ENCODE measurements at regions not wholly inside any gene's neighbourhood (a gene's known extent, or its start where the extent isn't known, plus 50 kb on each side); places are given as distances from the start of the nearest gene placed in this dataset.
"Not testable (repeated sequence)": the region's sequence is repeated elsewhere in the genome, so short reads cannot be mapped to it uniquely, and the experiment has no call there.

DNA sequence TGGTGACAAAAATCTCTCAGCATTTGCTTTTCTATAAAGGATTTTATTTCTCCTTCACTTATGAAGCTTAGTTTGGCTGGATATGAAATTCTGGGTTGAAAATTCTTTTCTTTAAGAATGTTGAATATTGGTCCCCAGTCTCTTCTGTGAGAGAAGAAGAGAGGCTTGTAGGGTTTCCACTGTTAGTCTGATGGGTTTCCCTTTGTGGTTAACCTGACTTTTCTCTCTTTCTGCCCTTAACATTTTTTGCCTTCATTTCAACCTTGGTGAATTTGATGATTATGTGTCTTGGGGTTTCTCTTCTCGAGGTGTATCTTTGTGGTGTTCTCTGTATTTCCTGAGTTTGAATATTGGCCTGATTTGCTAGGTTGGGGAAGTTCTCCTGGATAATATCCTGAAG, 116.9 kb upstream of the ZEB2 start:
- DNase-seq, result not testable (repeated sequence)

DNA sequence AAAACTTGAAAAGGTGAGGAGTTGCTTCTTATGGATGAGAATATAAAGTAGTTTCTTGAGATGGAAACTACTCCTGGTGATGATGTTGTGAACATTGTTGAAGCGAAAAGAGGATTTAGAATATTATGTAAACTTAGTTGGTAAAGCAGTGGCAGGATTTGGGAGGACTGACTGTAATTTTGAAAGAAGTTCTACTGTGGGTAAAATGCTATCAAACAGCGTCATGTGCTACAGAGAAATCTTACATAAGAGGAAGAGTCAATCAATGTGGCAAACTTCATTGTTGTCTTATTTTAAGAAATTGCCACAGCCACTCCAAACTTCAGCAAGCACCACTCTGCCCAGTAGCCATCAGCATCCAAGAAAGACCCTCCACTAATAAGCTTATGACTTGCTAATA, 112.9 kb upstream of the ZEB2 start:
- DNase-seq, result no peak

DNA sequence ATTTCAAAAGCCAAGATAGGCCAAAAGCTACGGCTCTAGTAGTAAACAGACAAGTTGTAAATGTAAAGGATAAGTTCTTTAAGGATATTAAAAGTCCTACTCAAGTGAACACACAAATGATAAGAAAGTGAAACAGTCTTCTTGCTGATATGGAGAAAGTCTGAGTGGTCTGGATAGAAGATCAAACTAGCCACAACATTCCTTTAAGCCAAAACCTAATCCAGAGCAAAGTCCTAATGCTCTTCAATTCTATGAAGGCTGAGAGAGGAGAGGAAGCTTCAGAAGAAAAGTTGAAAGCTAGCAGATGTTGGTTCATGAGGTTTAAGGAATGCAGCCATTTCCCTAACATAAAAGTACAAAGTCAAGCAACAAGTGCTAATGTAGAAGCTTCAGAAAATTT, 111.7 kb upstream of the ZEB2 start:
- DNase-seq, result no peak

DNA sequence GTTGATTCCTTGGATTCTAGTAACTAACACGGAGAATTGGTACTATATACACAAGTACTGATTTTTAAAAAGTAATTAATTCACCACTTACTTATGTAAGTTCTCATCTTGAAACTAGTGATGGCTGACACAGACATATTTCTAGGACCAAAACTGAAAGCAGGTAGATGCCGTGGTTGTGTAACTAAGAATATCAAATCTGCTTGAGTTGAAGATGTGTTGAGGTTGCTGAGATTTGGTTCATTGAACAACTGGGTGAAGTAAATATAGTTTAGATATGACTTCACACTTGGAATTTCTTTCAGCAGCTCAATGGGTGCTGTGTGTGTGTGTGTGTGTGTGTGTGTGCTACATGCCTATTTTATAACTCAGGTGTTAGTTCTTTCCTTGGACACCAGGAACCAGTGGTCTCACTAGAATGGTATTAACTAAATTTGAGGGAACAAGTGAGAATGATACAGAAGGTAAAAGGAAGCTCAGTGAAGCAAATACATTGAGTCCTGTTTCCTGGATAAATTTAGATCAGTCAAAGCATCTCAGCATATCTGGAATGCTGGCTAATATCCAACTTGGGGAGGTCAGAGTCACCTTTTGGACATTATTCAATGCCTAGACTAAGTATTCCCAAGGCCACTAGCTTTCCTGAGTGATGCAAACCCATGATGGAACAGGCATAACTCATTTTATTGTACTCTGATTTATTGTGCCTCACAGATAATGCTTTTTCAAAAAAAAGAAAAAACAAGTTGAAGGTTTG, 110.7 kb upstream of the ZEB2 start:
- peak; percentile 18 for DNase-seq

DNA sequence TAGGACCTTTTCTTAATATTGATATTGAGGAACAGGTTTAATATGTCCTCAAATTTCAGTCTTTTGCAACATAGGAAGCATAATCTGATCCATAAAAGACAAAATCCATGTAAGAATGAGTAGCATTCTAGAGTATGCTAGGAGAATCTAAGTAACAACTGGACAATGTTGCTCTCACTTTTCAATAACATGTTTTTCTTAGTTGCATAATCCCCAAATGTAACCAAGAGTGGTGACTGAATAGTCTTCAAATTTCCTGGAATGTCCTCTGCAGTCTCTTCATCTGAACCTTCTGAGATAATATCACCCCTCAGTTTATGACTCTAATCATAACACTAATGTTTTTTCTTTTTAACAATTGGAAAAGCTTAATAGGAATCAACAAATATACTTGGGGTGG, 110.0 kb upstream of the ZEB2 start:
- no peak for DNase-seq

DNA sequence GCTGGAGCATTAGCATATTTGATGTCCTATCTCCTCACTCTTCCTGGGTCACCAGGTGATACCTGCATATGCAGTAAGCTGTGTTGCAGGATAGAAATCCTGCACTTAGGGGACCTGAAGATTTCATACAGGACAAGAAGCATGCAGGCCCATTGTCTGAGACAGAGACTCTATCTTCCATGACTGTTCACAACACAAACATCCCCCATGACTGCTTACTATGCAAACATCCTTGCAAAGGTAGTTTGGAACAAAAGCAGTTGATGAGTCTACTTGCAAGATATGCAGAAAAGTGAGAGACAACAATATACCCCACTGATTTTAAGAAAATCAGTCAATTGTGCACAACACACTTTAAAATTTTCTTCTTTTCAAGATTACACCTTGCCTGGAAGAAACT, 108.6 kb upstream of the ZEB2 start:
- no peak for DNase-seq

DNA sequence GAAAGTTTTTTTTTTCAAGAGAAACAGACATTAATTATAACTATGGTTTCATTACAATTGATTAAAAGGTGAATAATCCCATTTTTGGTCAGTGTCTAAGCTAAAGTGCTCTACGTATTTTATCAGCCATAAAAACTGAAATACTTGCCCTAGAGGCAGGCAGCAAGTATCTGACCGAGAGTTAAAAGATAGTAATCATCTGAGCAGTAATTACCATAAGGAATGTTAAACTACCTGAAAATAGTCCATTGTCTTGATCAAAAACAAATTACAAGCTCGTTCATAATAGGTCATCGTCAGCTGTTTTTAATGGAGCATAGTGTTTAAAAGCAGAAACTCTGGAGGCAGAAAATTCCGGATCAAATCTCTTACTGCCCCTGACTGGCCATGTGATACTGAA, 105.7 kb upstream of the ZEB2 start:
- DNase-seq, result no peak

DNA sequence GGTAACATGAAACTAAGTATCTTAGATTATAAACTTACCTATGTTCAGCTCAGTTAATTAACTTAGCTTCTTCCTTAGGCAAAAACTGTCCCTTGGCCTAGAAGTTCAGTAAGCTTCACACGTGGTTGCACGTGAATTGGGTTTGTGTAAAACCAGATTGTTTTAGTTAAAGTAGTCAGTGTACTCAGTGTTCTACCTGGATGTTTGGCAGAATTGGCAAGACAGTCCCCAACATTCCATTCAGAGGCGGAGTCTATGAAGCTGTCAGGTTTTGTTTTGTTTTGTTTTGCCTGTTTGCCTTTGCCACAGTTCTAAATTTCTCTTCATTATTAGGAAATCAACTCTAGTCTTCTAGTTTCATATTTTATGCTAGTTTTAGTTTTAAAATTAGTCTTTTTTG, 105.3 kb upstream of the ZEB2 start:
- no peak for DNase-seq

DNA sequence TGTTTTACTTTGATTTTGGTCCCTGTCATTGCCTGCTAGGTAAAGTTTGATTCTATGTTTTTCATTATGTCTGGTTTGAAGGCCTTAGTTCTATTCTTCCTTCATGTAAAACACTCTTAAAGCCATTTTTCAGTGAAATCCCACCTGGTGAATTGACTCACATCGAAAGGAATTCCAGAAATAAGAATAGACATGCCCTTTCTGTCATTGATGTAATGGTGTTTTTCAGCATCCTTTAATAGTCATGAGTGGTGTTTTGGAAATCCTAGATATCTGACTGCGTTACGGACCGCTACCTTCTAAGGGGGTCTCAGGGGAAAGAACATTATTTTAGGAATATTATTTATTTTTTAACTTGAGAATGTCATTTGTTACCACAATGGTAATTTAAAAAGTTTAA, 104.5 kb upstream of the ZEB2 start:
- DNase-seq, result no peak

DNA sequence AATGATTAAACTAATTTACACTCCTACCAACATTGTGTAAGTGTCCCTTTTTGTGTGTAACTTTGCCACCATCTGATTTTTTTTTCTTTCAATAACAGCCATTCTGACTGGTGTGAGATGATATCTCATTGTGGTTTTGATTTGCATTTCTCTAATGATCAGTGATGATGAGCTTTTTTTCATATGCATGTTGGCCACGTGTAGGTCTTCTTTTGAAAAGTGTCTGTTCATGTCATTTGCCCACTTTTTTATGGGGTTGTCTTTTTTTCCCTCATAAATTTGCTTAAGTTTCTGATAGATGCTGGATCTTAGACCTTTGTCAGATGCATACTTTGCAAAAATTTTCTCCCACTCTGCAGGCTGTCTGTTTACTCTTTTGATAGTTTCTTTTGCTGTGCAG, 102.5 kb upstream of the ZEB2 start:
- DNase-seq, result not testable (repeated sequence)

DNA sequence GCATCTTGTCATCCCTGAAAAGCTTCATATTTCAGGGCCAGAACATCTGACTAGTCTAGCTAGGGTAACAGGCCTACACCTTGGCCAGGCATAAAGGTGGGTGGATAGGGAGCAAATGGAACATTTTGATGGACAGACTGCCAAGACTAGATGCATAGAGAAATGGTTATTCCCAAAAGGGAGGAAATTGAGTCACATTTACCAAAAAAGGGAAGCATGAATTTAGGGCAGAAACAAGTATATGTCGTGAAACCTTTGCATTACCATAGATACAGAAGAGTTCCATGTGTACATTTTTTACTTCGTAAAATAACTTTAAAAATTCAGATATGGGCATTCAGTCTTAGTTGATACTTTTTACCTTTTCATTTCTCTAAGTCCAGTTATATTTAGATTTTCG, 101.3 kb upstream of the ZEB2 start:
- no peak for DNase-seq

DNA sequence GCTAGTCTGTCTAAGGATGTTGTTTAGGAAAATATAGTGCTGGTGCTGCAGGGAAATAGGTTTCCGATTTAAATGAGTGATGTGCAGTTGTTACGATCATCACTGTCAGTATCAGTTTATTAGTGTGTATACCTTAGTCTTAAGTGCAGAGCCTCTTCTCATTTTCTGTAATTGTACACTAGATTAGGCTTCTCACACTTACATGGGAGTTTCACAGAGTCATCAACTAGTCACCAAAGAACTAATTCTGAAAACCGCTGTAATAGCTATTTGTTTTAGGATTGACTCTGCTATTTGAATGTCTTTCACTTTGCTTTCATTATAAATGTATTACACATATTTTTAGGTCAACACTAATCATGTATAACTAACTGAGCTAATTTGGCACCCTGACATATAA, 99.8 kb upstream of the ZEB2 start:
- DNase-seq, result no peak

DNA sequence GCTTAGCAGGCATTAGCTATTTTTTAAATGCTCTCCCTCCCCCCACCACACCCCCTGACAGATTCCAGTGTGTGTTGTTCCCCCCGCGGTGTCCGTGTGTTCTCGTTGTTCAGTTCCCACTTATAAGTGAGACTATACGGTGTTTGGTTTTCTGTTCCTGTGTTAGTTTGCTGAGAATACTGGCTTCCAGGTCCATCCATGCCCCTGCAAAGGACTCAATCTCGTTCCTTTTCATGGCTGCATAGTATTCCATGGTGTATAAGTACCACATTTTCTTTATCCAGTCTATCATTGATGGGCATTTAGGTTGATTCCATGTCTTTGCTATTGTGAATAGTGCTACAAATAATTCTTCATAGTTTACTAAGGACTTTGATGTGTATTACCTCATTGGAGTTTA, 97.3 kb upstream of the ZEB2 start:
- DNase-seq, result not testable (repeated sequence)

DNA sequence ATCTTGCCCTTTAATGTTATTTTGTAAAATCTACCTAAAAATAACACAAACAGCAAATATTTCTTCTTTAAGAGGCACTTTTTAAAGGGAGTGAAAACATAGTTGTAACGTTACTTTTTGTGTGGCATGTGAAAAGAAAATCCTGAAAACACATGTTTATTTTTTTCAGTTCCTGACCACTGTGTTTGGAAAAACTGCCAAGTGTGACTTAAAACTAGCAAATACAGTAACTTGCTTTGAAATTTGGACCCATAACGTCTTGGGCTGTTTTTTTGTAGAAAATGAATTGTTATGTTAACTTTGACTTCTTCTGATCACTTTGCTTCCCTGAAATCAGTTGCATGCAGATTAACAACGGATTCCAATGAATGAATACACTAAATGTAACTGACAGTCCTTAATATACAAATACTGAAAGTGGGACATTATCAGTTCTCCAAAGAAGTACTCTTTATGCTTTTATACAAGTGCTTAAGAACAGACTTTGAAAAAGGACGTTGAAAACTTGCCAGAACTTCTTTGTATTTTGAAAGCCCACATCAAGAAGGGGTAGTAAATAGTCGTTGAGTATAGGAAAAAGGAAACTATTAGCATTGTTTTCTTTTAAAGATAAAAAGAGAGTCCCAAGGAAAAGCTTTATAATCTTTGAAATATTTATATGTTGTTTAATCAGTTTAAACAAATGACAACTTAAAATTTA, 96.1 kb upstream of the ZEB2 start:
- no peak for DNase-seq

DNA sequence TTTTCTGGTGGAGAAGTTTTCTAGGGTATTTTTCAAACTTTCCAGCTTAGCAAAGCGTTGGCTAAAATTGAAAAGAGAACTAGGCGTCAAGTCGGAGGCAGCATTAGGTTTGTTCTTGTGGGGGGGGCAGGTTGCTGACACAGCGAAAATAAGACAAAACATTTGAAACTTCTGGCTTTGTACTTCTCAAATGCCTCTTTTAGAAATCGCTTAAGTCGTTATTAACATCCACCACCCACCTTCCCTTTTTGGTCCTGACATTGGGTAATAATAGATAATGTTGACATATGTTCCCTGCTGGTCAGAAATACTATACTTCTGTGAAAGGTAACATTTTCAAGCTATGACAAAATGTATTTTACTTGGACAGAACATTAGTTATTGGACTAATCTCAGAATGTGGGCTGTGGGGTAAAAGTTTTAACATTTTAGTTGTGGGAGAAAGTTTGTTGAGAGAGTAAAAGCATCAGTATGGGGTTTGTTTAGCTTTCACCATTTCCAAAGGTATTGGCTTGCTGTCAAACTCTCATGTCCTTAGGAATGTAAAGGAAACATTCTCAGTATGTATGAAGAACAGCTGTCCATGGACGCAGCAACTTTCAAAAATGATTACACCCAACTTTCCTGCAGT, 88.1 kb upstream of the ZEB2 start:
- peak; percentile 79 for DNase-seq

DNA sequence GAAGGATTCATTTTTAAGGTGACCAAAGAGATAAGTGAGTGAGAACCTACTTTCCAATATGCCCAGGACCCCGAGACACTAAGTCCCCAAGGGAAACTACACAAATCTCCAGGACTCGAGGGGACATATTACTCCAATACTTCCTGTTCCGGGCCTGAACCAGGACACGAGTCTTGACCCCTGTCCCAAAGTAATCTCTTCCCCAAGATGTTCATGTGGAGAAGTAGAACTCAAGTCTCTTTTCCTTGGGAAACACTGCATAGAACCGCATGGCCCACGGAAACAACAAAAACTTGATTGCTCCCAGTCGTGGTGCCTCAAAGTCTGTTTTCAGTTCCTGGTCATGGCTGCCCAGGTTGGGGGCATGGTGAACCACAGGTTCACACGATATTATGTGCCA, 87.2 kb upstream of the ZEB2 start:
- no peak for DNase-seq

DNA sequence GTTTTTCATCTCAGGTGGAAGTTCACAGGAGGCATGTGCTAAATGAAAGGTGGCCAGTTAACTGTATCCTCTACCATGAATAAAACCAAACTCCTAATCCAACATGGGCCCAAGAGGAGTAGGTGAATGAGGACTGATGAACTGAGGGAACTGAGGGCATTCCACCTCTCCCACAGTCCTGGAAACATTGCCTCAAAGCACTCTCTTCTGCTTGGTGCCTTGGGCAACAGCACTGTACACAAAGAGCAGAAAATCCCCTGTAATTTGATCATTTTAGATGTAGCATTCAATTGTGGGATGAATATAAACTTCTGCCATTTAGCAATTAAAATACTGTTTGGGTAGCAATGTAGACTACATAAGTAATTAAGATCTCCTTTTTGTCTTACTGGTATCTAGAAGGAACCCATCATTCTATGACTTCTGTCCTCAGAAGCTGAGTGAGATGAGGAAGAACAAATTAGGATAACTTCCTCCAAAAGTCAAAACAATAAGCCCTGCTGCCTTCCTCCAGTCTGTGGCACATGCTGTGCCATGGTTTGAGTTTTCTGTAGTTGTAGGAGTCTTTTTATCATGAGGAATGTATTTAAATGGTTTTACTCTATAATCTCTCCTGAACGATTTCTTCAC, 86.7 kb upstream of the ZEB2 start:
- no peak for DNase-seq

DNA sequence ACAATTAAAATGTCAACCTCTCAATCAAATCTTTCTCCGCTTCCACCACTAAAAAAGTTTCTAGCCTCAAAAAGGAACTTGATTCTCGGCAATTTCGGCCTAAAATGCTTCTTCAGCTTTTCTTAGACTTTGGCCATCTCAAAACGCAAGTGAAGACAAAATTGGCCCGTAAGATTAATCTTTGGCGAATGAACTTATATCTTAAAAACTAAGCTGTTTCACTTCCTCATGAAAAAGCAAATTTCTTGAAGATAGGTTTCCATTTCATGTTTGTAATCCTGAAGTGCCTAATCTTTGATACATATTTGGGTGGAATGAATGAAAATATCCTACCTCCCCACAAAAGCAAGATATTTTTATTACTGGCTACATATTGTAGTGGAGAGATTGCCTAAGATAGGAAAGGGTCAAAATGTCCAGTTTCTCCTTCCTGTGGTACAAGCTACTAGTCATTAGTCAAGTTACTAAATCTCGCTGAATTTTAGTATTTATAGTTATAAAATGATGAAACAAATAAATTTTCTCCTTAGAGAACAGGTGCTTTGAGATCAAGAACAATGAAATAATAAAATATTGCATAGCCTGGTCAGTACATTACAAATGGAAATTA, 85.4 kb upstream of the ZEB2 start:
- no peak for DNase-seq

DNA sequence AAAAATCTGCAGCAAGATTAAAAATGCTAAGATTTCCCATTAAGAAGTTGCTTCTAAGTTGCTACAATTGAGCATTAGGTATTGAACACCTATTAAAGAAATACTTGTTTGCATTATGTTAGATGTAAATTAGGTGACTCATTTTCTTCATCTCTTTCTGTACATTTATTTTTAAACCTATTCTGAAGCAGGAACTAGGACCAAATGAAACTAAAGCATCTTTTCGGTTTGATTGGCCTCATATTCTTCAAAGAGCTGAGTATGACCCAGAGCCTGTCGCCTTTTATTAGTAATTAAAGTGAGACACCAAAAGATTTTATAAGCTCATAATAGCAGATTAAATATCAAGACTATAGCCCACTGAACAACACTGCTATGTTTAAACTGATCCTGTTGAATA, 83.4 kb upstream of the ZEB2 start:
- DNase-seq, result no peak

DNA sequence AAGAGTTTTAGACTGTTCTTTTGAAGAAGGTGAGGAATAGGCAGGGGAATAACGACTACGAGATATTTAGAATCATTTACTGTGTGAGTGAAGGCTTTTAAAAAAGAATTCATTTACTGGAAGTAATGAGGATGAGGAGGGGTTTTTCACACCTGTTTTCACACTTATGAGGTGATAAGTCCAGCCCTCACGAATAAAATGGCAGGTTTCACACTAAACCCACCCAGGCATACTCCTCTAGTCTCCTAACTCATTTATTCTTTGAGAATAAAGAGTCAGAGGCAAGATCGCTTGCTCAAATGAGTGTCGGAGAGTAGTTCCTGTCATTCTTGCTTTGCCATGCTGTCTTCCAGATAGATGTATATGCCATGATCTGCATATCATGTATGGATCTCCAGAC, 79.0 kb upstream of the ZEB2 start:
- DNase-seq, result no peak

DNA sequence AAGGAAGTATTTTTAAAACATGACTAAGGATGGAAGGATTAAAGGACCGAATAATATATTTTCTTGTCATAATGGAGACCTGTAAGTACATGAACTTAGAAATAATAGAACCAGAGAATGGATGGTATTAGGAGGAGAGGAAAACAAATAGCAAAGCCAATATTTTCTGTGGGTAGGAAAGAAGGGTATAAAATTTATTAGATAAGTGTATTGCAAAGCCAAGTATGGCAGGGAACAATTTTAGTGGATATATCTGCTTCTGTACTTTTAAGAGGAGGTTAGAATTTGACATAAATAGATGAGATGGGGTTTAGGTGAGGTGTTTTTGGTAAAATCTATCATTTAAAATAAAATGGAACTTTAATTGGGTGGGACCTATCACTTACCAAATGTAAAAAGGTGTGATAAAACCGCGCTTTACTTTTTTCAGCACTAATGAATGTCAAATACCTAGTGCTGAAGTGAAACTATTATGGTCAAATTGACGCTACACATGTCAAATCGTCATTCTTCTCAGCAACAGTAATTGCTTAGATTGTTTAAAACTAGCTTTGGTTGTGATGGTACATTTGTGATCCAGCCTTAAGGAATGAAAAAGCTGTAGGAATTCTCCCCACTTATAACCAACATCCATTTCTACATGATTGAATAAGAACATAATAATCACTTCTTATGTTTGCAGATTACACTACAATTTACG, 78.1 kb upstream of the ZEB2 start:
- no peak for DNase-seq

DNA sequence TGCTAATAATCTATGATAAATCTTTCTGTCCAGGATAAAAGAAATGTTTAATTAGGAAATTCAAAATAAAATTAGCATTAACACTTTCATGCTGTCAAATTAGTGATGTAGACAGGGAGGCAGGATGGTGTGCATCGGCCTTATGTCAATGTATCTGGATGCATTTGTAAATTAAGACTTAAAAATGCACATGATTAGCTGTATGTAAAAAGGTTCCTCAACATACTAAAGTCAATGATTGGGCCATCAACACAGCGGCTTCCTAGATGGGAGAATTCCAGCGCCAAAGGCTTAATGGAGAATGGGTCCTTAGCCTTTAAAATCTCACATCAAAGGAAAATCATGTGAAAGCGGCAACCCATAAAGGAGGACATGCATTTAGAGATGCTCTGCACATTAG, 77.5 kb upstream of the ZEB2 start:
- no peak for DNase-seq
